Calu3 (cell line): ENCODE measurements at regions not wholly inside any gene's neighbourhood (a gene's known extent, or its start where the extent isn't known, plus 50 kb on each side); places are given as distances from the start of the nearest gene placed in this dataset.

ENCODE experiments used
- BruUV-seq: library from RNA; stranded (reverse); fragments of 400-500 nt; replicated peaks from 2 replicates; lab custom pipeline; 2021; lab: Mats Ljungman, UMichigan
- CTCF ChIA-PET: fragments of 300-600 bp; sonication (Branson Sonifier 250); formaldehyde crosslinking; loops from one replicate; lab custom pipeline; 2022; ENCODE audit warnings: antibody characterized with exemption; lab: Charles Lee
- DNase-seq: peaks from one replicate; pipeline ENCODE4 v3.0.0; 2022
- H3K27ac Mint-ChIP-seq: one replicate; pipeline ENCODE4 v1.8.0; 2022; ENCODE audit warnings: mixed read lengths; ENCODE audit not compliant: unreplicated experiment
- H3K27me3 Mint-ChIP-seq: one replicate; pipeline ENCODE4 v1.8.0; 2022; ENCODE audit warnings: mixed read lengths; ENCODE audit not compliant: unreplicated experiment
- H3K36me3 Mint-ChIP-seq: one replicate; pipeline ENCODE4 v1.8.0; 2022; ENCODE audit warnings: mild to moderate bottlenecking, moderate library complexity, mixed read lengths; ENCODE audit not compliant: insufficient read depth, unreplicated experiment
- H3K4me1 Mint-ChIP-seq: one replicate; pipeline ENCODE4 v1.8.0; 2022; ENCODE audit warnings: mild to moderate bottlenecking, low read depth, mixed read lengths; ENCODE audit not compliant: unreplicated experiment
- H3K4me3 Mint-ChIP-seq: one replicate; pipeline ENCODE4 v1.8.0; 2022; ENCODE audit warnings: mild to moderate bottlenecking, low read depth, moderate library complexity, mixed read lengths; ENCODE audit not compliant: unreplicated experiment
- H3K9me3 Mint-ChIP-seq: one replicate; pipeline ENCODE4 v1.8.0; 2022; ENCODE audit warnings: low read depth, mixed read lengths; ENCODE audit not compliant: unreplicated experiment
- CTCF ChIP-seq: fragments of 200-600 bp; IDR thresholded peaks from one replicate; pipeline ENCODE4 v1.8.0; 2022; ENCODE audit warnings: antibody characterized with exemption; ENCODE audit not compliant: unreplicated experiment
- intact Hi-C: fragments of 100-400 bp; cut with micrococcal nuclease; formaldehyde crosslinking; loops from one replicate; pipeline ENCODE4 v1.10.0; 2022; ENCODE audit not compliant: unreplicated experiment

GRCh38 chr20:22374066-22374465 is 210.3 kb downstream of the FOXA2 start:
- Mint-ChIP-seq H3K4me3 (no peak overlapping the region), H3K27me3 (no peaks in the 10 kb centered on the region), H3K9me3 (no peaks in the 10 kb centered on the region), H3K36me3 (no peaks in the 10 kb centered on the region), H3K4me1 (peaks cover 8% of the 10 kb centered on the region), H3K27ac (no peak overlapping the region)
- CTCF ChIA-PET: no interaction called here
- BruUV-seq: no TSS peak
- intact Hi-C loops: no loop called here
- no peak for DNase-seq
- no peak for TF ChIP-seq CTCF

GRCh38 chr20:22373164-22373895 is 211.0 kb downstream of the FOXA2 start:
- intact Hi-C loops: no loop called here
- BruUV-seq: no TSS peak
- peaks cover 8% of the 10 kb centered on the region for H3K4me1 Mint-ChIP-seq
- no peak for TF ChIP-seq CTCF
- H3K36me3 Mint-ChIP-seq: no peaks in the 10 kb centered on the region
- CTCF ChIA-PET: no interaction called here
- H3K4me3 Mint-ChIP-seq: no peak overlapping the region
- no peaks in the 10 kb centered on the region for H3K9me3 Mint-ChIP-seq
- DNase-seq: no peak
- H3K27me3 Mint-ChIP-seq: no peaks in the 10 kb centered on the region
- H3K27ac Mint-ChIP-seq: no peak overlapping the region

GRCh38 chr20:22371843-22372242 is 212.5 kb downstream of the FOXA2 start:
- Mint-ChIP-seq H3K36me3 (no peaks in the 10 kb centered on the region), H3K27me3 (no peaks in the 10 kb centered on the region), H3K4me3 (no peak overlapping the region), H3K27ac (no peak overlapping the region), H3K9me3 (no peaks in the 10 kb centered on the region), H3K4me1 (peaks cover 8% of the 10 kb centered on the region)
- CTCF ChIA-PET: no interaction called here
- no peak for DNase-seq
- no TSS peak for BruUV-seq
- no peak for TF ChIP-seq CTCF
- intact Hi-C loops: no loop called here

- no peak for TF ChIP-seq CTCF
- Mint-ChIP-seq H3K36me3 (no peaks in the 10 kb centered on the region), H3K9me3 (no peaks in the 10 kb centered on the region), H3K4me3 (no peak overlapping the region), H3K27me3 (no peaks in the 10 kb centered on the region), H3K27ac (no peak overlapping the region), H3K4me1 (peaks cover 8% of the 10 kb centered on the region)
- CTCF ChIA-PET: no interaction called here
- no peak for DNase-seq
- intact Hi-C loops: no loop called here
- BruUV-seq: no TSS peak
Observed at GRCh38 chr20:22370137-22370536, 214.2 kb downstream of the FOXA2 start.
